ENCODE measurements at regions not wholly inside any gene's neighbourhood (a gene's known extent, or its start where the extent isn't known, plus 50 kb on each side); places are given as distances from the start of the nearest gene placed in this dataset.
"Not testable (repeated sequence)": the region's sequence is repeated elsewhere in the genome, so short reads cannot be mapped to it uniquely, and the experiment has no call there.

- Histone ChIP-seq H3K36me3 (ENCODE audit: control insufficient read depth in 2 of 2, extremely low read depth in 1 of 2, insufficient read depth in 2 of 2, low read length in 2 of 2) (no peaks in the 10 kb centered on the region), H3K9ac (ENCODE audit: control insufficient read depth, extremely low read depth, insufficient read depth, low read length) (no peak overlapping the region), H3K4me1 (ENCODE audit: control insufficient read depth, extremely low read depth, insufficient read depth, low read length) (no peaks in the 10 kb centered on the region), H3K4me3 (ENCODE audit: control insufficient read depth in 2 of 3, extremely low read depth in 1 of 3, insufficient read depth in 2 of 3, low read depth in 1 of 3, low read length in 3 of 3) (no peak overlapping the region), H3K27me3 (ENCODE audit: control insufficient read depth, extremely low read depth, insufficient read depth, low read length) (no peaks in the 10 kb centered on the region), H3K9me1 (ENCODE audit: control insufficient read depth, extremely low read depth, insufficient read depth, low read length) (no peaks in the 10 kb centered on the region), H2AFZ (ENCODE audit: control insufficient read depth, low read length) (no peak overlapping the region), H3K27ac (ENCODE audit: control insufficient read depth, insufficient read depth, low read length) (no peak overlapping the region), H3K79me2 (ENCODE audit: control insufficient read depth, insufficient read depth, low read length) (no peaks in the 10 kb centered on the region), H3K9me3 (ENCODE audit: control insufficient read depth, low read depth, low read length) (no peaks in the 10 kb centered on the region), H4K20me1 (ENCODE audit: control insufficient read depth, extremely low read depth, insufficient read depth, low read length) (no peaks in the 10 kb centered on the region), H3K4me2 (ENCODE audit: control insufficient read depth, extremely low read depth, insufficient read depth, low read depth, low read length) (no peak overlapping the region)
- dilution Hi-C loops (cut with MboI; ENCODE audit: extremely low pct_ligation_motif_present, low sequenced_read_pairs): no loop called here
- TF ChIP-seq CTCF (optimal IDR thresholded peaks at IDR 0.05 in 1 of 3, IDR thresholded peaks at IDR 0.05 in 1 of 3, conservative IDR thresholded peaks at IDR 0.05 in 1 of 3; ENCODE audit: extremely low read depth in 1 of 3, insufficient read depth in 2 of 3, low read length in 3 of 3) (no peak), EZH2 (IDR thresholded peaks at IDR 0.05; ENCODE audit: low read length) (no peak)
- FAIRE-seq (no peak), DNase-seq (ENCODE audit: low read depth, low spot score) (no peak)
Measured at GRCh38 chr12:83434600-83434999, 747.9 kb downstream of the TMTC2 start.

DNA sequence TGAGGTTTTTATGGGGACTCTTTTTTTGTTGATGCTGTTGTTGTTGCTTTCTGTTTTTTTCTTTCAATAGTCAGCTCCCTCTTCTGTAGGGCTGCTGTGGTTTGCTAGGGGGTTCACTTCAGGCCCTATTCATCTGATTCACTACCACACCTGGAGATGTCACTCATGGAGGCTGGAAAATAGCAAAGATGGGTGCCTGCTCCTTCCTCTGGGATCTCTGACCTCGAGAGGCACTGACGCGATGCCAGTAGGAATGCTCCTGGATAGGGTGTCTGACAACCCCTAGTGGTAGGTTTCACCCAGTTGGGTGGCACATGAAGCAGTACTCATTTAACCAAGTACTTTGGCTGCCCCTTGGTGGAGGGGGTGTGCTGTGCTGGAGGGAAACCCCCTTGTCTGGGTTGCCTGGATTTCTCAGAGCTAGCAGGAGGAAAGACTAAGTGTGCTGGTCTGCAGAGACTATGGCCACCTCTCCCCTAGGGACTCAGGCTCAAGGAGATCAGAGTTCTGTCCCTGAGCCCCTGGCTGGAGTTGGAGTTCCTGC lies 745.5 kb downstream of the TMTC2 start:
- TF ChIP-seq CTCF (optimal IDR thresholded peaks at IDR 0.05 in 1 of 3, IDR thresholded peaks at IDR 0.05 in 1 of 3, conservative IDR thresholded peaks at IDR 0.05 in 1 of 3; ENCODE audit: extremely low read depth in 1 of 3, insufficient read depth in 2 of 3, low read length in 3 of 3): no peak
- no peak for TF ChIP-seq EZH2 (IDR thresholded peaks at IDR 0.05; ENCODE audit: low read length)
- H3K4me3 ChIP-seq (ENCODE audit: control insufficient read depth in 2 of 3, extremely low read depth in 1 of 3, insufficient read depth in 2 of 3, low read depth in 1 of 3, low read length in 3 of 3): no peak overlapping the region
- no peaks in the 10 kb centered on the region for H3K36me3 ChIP-seq (ENCODE audit: control insufficient read depth in 2 of 2, extremely low read depth in 1 of 2, insufficient read depth in 2 of 2, low read length in 2 of 2)
- H3K79me2 ChIP-seq (ENCODE audit: control insufficient read depth, insufficient read depth, low read length): no peaks in the 10 kb centered on the region
- no peak overlapping the region for H3K4me2 ChIP-seq (ENCODE audit: control insufficient read depth, extremely low read depth, insufficient read depth, low read depth, low read length)
- no peak for FAIRE-seq
- H3K9me1 ChIP-seq (ENCODE audit: control insufficient read depth, extremely low read depth, insufficient read depth, low read length): no peaks in the 10 kb centered on the region
- H3K9me3 ChIP-seq (ENCODE audit: control insufficient read depth, low read depth, low read length): no peaks in the 10 kb centered on the region
- no peak for DNase-seq (ENCODE audit: low read depth, low spot score)
- no peak overlapping the region for H2AFZ ChIP-seq (ENCODE audit: control insufficient read depth, low read length)
- dilution Hi-C loops (cut with MboI; ENCODE audit: extremely low pct_ligation_motif_present, low sequenced_read_pairs): no loop called here
- H3K4me1 ChIP-seq (ENCODE audit: control insufficient read depth, extremely low read depth, insufficient read depth, low read length): no peaks in the 10 kb centered on the region
- H4K20me1 ChIP-seq (ENCODE audit: control insufficient read depth, extremely low read depth, insufficient read depth, low read length): no peaks in the 10 kb centered on the region
- H3K9ac ChIP-seq (ENCODE audit: control insufficient read depth, extremely low read depth, insufficient read depth, low read length): no peak overlapping the region
- no peak overlapping the region for H3K27ac ChIP-seq (ENCODE audit: control insufficient read depth, insufficient read depth, low read length)
- no peaks in the 10 kb centered on the region for H3K27me3 ChIP-seq (ENCODE audit: control insufficient read depth, extremely low read depth, insufficient read depth, low read length)

DNA sequence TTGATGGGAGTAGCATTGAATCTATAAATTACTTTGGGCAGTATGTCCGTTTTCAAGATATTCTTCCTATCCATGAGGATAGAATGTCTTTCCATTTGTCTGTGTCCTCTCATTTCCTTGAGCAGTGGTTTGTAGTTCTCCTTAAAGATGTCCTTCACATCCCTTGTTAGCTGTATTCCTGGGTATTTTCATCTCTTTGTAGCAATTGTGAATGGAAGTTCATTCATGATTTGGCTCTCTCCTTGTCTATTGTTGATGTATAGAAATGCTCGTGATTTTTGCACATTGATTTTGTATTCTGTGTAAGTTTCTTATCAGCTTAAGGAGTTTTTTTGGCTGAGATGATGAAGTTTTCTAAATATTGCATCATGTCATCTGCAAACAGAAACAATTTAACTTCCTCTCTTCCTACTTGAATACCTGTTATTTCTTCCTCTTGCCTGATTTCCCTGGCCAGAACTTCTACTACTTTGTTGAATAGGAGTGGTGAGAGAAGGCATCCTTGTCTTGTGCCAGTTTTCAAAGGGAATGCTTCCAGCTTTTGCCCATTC lies 741.0 kb downstream of the TMTC2 start:
- dilution Hi-C loops (cut with MboI; ENCODE audit: extremely low pct_ligation_motif_present, low sequenced_read_pairs); H3K4me2 ChIP-seq (ENCODE audit: control insufficient read depth, extremely low read depth, insufficient read depth, low read depth, low read length); H3K36me3 ChIP-seq (ENCODE audit: control insufficient read depth in 2 of 2, extremely low read depth in 1 of 2, insufficient read depth in 2 of 2, low read length in 2 of 2); H3K9me3 ChIP-seq (ENCODE audit: control insufficient read depth, low read depth, low read length); H3K79me2 ChIP-seq (ENCODE audit: control insufficient read depth, insufficient read depth, low read length); DNase-seq (ENCODE audit: low read depth, low spot score); H3K4me1 ChIP-seq (ENCODE audit: control insufficient read depth, extremely low read depth, insufficient read depth, low read length); H2AFZ ChIP-seq (ENCODE audit: control insufficient read depth, low read length); H3K9me1 ChIP-seq (ENCODE audit: control insufficient read depth, extremely low read depth, insufficient read depth, low read length); H4K20me1 ChIP-seq (ENCODE audit: control insufficient read depth, extremely low read depth, insufficient read depth, low read length); H3K27me3 ChIP-seq (ENCODE audit: control insufficient read depth, extremely low read depth, insufficient read depth, low read length); FAIRE-seq; H3K9ac ChIP-seq (ENCODE audit: control insufficient read depth, extremely low read depth, insufficient read depth, low read length); H3K27ac ChIP-seq (ENCODE audit: control insufficient read depth, insufficient read depth, low read length); H3K4me3 ChIP-seq (ENCODE audit: control insufficient read depth in 2 of 3, extremely low read depth in 1 of 3, insufficient read depth in 2 of 3, low read depth in 1 of 3, low read length in 3 of 3): not testable (repeated sequence)

Data from keratinocyte (primary cell).